Retinal pigment epithelial cell (primary cell): ENCODE measurements at regions not wholly inside any gene's neighbourhood (a gene's known extent, or its start where the extent isn't known, plus 50 kb on each side); places are given as distances from the start of the nearest gene placed in this dataset.

Source experiments
- DNase-seq: peaks from one replicate; pipeline ENCODE4 v3.0.0-alpha.2; 2010; ENCODE audit warnings: low read depth
- H3K4me3 ChIP-seq: 2 replicates; pipeline ENCODE4 v1.5.1; 2011; ENCODE audit warnings: mild to moderate bottlenecking, low read length, control low read depth, moderate library complexity
- CTCF ChIP-seq: conservative IDR thresholded peaks from 2 replicates; pipeline ENCODE4 v1.5.1; 2011; ENCODE audit warnings: low read depth, low read length, control low read depth, inconsistent platforms

DNA sequence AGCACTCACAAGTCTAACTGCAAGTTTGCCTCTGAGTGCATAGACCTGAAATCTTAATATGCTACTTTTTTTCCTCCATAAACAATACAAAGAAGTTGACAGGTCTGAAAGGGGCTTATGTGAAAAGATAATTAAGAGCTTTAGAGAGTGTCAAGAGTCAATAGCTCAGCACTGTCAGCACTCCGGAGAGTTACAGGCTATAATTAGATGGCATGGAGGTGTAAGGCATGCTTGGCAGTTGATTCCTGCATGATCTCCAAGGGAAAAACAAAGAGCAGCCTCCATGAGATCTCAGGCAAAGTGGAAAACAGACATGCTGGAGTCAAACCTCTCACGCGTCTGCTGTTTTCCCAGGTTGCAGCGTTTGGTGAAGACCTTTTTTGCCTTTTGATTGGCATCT is 468.7 kb downstream of the TLE4 start:
- DNase-seq: no peak
- no peak overlapping the region for H3K4me3 ChIP-seq
- TF ChIP-seq CTCF: no peak

- TF ChIP-seq CTCF: no peak
- DNase-seq: no peak
These were observed 459.0 kb downstream of the TLE4 start for GRCh38 chr9:80030801-80031200.

GRCh38 chr9:80028501-80028900 is 456.7 kb downstream of the TLE4 start:
- no peak for DNase-seq
- no peak for TF ChIP-seq CTCF
- no peak overlapping the region for H3K4me3 ChIP-seq

More at GRCh38 chr9:80030801-80031200, 459.0 kb downstream of the TLE4 start:
- H3K4me3 ChIP-seq: no peak overlapping the region

- no peak overlapping the region for H3K4me3 ChIP-seq
- TF ChIP-seq CTCF: no peak
- DNase-seq: no peak
These were observed 454.2 kb downstream of the TLE4 start for GRCh38 chr9:80025796-80026520.

- no peak for DNase-seq
- TF ChIP-seq CTCF: no peak
- H3K4me3 ChIP-seq: no peak overlapping the region
These were observed 453.4 kb downstream of the TLE4 start for GRCh38 chr9:80025131-80025530.

DNA sequence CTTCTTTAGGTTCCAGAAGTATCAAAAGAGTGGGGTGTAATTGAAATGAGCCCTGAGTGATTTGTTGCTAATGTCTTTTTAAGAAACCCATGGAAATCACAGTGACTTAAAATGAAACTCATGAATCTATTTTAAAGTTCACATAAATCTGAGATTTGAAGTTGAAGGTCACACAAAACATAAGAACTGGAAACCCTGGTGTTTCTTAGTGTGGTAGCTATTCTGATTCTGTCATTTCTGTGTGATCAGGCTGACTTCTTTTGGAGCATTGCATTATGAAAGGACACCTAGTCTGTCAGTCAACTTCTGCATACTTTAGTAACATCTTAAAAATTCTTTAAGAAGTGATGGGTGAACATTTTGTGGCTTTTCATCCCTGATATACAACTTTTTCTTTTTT is 448.8 kb downstream of the TLE4 start:
- no peak overlapping the region for H3K4me3 ChIP-seq
- no peak for TF ChIP-seq CTCF
- no peak for DNase-seq

- DNase-seq: no peak
- TF ChIP-seq CTCF: no peak
- no peak overlapping the region for H3K4me3 ChIP-seq
These were observed 448.3 kb downstream of the TLE4 start for GRCh38 chr9:80020056-80020455.
